OCI-LY1 (cell line): ENCODE measurements at regions not wholly inside any gene's neighbourhood (a gene's known extent, or its start where the extent isn't known, plus 50 kb on each side); places are given as distances from the start of the nearest gene placed in this dataset.

Source experiments
- CTCF ChIP-seq: fragments of 200-600 bp; sonication (generic), shearing (Covaris generic); IDR thresholded peaks from 2 replicates; pipeline ENCODE4 v1.5.1; 2017; ENCODE audit warnings: mild to moderate bottlenecking, antibody characterized with exemption, low read length, moderate library complexity, mixed read lengths
- EZH2 ChIP-seq: fragments of 200-600 bp; sonication (generic), shearing (Covaris generic); IDR thresholded peaks from 2 replicates; pipeline ENCODE4 v1.8.0; 2017; ENCODE audit warnings: borderline replicate concordance, mixed run types, mild to moderate bottlenecking, antibody characterized with exemption, low read length, moderate library complexity, mixed read lengths

- TF ChIP-seq CTCF (no peak), EZH2 (no peak)
These were observed 67.7 kb upstream of the RUNX1 start for GRCh38 chr21:35116777-35117176.
